GM12864 (cell line): ENCODE measurements at regions not wholly inside any gene's neighbourhood (a gene's known extent, or its start where the extent isn't known, plus 50 kb on each side); places are given as distances from the start of the nearest gene placed in this dataset.

Experiments
- DNase-seq: peaks from one replicate; pipeline ENCODE4 v3.0.0-alpha.2; 2011; ENCODE audit warnings: low read depth
- H3K4me3 ChIP-seq: 2 replicates; pipeline ENCODE4 v1.5.1; 2011; ENCODE audit warnings: mild to moderate bottlenecking, low read depth, low read length, control low read depth
- CTCF ChIP-seq: IDR thresholded peaks from 2 replicates; pipeline ENCODE4 v1.5.1; 2011; ENCODE audit warnings: low read depth, mild to moderate bottlenecking, moderate library complexity, low read length, control low read depth, inconsistent platforms; ENCODE audit errors: missing control alignments

- no peak for DNase-seq
- no peak overlapping the region for H3K4me3 ChIP-seq
- peak; percentile 84 for TF ChIP-seq CTCF
Observed at GRCh38 chr10:123583639-123584418, 82.3 kb upstream of the GPR26 start.

- TF ChIP-seq CTCF = no peak
- DNase-seq = no peak
- no peak overlapping the region for H3K4me3 ChIP-seq
Observed at GRCh38 chr10:123584419-123584775, 81.8 kb upstream of the GPR26 start.

GRCh38 chr10:123585477-123586445 lies 80.4 kb upstream of the GPR26 start:
- no peak overlapping the region for H3K4me3 ChIP-seq
- no peak for DNase-seq
- TF ChIP-seq CTCF = no peak

- no peak for TF ChIP-seq CTCF
- H3K4me3 ChIP-seq = no peak overlapping the region
- no peak for DNase-seq
Observed at GRCh38 chr10:123587110-123587509, 79.0 kb upstream of the GPR26 start.

- H3K4me3 ChIP-seq = no peak overlapping the region
- TF ChIP-seq CTCF = no peak
- no peak for DNase-seq
Observed at GRCh38 chr10:123588386-123588914, 77.7 kb upstream of the GPR26 start.

GRCh38 chr10:123595661-123596060 lies 70.5 kb upstream of the GPR26 start:
- no peak for TF ChIP-seq CTCF
- DNase-seq = no peak
- H3K4me3 ChIP-seq = no peak overlapping the region
